ENCODE measurements at regions not wholly inside any gene's neighbourhood (a gene's known extent, or its start where the extent isn't known, plus 50 kb on each side); places are given as distances from the start of the nearest gene placed in this dataset.

DNA sequence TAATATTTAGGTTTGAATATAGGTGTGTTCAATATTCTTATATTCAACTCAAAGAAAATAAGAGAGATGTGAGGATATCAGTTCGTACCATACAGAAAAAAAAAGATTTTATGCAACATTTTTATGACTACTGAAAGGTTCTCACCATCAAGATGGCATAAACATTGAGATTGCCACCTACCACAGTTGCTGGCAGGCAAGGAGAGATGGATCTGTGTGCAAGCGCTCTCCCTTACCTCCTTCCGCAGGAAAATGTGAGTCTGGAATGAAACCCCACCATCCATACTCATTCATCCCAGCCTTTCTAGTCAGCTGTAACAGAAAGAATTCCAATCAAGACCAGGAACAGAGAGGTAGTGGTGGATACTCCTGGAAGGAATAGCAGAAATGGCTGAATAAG is 376.9 kb downstream of the PPP3CA start:
- no peak for DNase-seq (ENCODE audit: low read depth in 2 of 2)

- DNase-seq (ENCODE audit: low read depth in 2 of 2): no peak
These were observed 377.4 kb downstream of the PPP3CA start for GRCh38 chr4:100969925-100970324.

DNA sequence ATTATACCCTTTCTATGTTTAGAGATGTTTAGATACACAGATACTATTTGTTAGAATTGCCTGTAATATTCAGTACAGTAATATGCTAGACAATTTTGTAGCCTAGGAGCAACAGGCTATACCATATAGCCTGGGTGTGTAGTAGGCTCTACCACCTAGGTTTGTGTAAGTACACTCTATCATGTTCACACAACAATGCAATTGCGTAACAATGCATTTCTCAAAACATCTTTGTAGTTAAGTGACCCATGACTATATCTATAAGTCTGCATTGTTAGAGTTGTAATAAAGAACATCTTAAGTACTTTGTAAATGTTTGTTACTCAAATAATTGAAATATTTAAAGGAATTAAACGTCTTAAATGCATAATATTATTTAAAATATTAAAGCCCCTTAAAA is 379.3 kb downstream of the PPP3CA start:
- DNase-seq (ENCODE audit: low read depth in 2 of 2): no peak

DNA sequence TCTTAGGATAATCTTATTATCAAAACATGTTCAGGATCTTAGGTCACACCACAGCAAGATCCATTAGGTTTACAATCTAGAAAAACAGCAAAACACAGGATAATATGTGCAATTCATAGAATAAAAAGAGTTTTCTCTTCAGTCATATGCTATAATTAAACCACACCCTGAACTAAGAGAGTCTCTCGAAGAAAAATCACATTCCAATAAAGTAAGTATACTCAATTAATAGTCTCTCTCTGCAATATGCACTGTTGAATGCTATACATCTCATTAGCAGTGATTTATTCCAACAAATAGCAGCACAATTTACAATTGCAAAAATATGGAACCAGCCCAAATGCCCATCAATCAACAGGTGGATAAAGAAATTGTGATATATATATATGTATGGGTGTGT is 383.7 kb downstream of the PPP3CA start:
- DNase-seq (ENCODE audit: low read depth in 2 of 2): no peak

DNA sequence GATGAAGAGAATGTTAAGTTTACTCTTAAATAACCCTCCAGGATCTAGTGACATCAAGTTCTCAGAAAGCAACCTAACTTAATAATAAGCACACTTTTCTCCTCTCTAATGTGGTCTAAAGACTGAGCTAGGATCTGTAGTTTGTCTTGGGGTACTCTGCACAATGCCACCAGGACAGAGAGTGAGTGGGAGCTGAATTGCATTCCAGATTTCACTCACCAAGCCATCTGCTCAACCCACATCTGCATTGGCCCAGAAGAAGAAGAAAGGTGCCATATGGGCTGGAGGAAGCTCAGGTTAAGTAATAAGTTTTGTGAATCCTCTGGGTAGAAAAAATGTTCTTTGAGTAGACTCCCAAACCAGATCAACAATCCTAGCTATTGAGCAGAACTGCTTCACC is 384.6 kb downstream of the PPP3CA start:
- DNase-seq (ENCODE audit: low read depth in 2 of 2): no peak

- no peak for DNase-seq (ENCODE audit: low read depth in 2 of 2)
These were observed 387.1 kb downstream of the PPP3CA start for GRCh38 chr4:100960232-100960631.

GRCh38 chr4:100954046-100954445 is 393.3 kb downstream of the PPP3CA start:
- no peak for DNase-seq (ENCODE audit: low read depth in 2 of 2)

- no peak for DNase-seq (ENCODE audit: low read depth in 2 of 2)
These were observed 393.7 kb downstream of the PPP3CA start for GRCh38 chr4:100953616-100954015.

DNA sequence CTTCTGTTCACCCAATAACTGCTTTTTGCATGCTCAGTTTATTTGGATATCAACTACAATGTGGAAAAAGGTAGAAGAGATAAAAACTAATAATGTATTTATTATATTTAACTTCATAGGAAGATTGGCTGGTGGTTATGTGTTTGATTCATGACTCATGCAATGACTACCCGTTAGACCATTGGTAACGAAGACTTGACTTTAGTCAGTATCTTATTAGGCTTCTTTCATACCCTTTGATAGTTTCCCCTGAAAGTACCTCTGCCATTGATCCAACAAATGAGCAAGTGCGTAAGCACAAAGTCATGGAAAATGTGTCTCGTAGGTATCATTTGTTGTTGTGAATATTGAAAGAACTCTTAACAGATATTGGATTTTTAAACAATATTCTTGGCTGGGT is 394.7 kb downstream of the PPP3CA start:
- no peak for DNase-seq (ENCODE audit: low read depth in 2 of 2)

GRCh38 chr4:100949350-100949935 is 397.9 kb downstream of the PPP3CA start:
- DNase-seq (ENCODE audit: low read depth in 2 of 2): no peak

DNA sequence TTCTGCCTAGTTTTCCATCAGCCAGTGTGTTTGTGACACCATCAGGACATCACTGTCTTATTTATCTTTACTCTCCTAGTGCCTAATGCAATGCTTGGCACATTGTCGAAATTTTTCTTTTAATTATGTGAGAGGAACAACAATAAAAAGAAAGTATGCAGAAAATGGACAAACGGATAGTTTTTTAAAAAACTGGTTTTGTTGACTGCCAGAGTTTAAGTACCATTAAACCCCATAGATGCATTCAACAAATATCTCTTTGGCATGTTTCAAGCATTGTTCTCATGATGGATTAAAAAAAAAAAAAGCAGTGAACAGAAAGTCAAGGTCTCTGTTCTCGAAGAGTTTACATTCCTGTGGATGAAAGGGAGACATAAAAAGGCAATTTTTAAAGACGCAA is 398.4 kb downstream of the PPP3CA start:
- DNase-seq (ENCODE audit: low read depth in 2 of 2): no peak

DNA sequence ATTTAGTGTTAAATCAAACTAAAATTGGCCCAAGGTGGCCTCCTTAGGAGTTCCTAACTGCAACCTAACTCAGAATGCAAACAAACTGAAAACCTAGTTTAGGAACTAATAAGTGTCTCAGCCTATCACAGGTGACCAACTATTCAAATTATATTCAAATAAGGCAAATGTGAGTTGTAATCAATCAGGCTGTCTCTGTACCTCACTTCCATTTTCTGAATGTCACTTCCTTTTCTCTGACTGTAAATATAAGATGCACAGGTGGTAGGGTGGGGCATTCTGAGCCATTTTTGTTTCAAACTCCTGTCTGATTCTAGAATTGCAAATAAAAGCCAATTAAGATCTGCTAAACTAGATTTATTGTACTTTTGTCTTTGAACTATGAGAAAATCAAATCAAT is 401.5 kb downstream of the PPP3CA start:
- no peak for DNase-seq (ENCODE audit: low read depth in 2 of 2)

DNA sequence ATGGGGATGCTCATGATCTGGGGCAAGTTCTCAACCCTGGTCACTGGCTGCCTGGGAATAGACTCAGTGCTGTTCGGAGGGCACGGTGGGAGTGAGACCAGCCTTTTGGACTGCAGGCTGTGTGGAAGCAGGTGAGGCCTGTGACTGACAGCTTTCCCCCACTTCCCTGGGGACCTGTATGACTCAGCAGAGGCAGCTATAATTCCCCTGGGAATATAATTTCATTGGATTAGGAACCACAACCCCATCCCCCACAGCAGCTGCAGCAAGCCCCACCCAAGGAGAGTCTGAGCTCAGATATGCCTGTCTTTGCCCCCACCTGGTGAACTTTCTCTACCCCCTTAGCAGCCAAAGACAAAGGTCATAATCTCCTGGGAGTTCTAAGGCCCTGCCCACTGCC is 408.6 kb downstream of the PPP3CA start:
- DNase-seq (ENCODE audit: low read depth in 2 of 2): no peak

DNA sequence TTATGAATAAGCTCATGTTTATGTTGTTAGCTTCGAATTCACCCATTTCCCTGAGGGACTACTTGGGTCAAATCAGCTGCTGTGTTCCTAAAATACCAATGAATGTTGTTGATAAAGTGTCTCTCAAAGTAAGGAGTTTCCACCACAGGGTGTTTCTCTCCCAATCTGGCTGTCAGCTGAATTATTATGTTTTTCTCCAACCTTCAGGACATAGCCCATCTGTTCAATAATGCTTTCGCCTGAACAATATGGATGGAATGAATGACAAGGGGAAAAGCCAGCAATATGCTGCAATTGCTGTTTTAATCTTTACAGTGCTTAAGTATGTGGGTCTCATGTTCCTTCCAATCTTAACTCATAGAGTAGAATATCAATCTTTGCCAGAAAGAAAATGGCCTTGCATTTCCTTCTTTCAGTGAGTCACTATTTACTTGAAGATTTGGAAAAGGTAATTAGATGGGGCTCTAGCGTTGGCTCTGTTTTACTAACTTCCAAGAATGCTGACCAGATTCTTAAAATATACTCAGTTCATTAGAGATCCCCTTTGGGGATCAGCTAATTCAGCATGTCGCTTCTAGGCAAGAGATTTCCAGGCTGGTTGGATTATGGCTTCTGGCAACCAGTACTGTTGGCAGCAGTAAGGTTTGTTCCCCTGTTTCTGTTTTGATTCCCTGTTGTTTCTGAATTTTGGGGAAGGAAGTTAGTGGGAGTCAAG is 410.5 kb downstream of the PPP3CA start:
- no peak for DNase-seq (ENCODE audit: low read depth in 2 of 2)

DNA sequence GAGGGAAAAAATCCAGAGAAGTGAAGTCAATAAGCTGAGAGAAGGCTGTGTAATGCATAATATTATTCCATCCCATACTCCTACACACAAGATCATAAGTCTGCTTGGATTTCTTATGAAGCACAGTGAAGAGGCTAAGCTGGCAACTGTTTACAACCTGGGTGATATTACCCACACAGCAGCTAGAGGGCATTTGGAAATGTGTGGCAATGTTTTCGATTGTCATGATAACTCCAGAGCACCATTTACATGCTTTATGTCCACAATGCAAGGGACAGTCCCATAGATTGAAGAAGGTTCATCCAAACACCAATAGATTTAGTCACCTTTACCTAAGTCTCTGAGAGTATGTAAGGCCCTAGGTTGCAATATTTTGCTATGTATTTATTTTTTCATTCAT is 412.2 kb downstream of the PPP3CA start:
- DNase-seq (ENCODE audit: low read depth in 2 of 2): no peak

DNA sequence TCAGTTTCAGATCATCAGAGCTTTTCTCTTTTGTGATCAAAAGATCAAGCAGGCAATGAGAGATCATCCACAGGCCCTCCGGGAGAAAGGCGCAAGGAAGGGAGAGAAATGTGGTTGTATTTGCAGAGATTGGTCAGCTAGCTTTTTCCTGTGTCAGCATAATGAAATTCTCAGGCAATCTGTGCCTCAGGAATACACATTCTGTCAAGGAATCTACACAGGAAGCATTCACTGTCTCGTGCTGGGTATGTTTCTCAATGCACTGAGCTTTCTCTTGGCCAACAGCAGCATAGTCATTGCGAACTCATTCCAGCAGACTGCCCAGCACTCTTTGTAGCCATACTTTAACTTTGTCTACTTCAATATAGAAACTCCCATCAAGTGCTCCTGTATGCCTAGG is 413.7 kb downstream of the PPP3CA start:
- no peak for DNase-seq (ENCODE audit: low read depth in 2 of 2)

DNA sequence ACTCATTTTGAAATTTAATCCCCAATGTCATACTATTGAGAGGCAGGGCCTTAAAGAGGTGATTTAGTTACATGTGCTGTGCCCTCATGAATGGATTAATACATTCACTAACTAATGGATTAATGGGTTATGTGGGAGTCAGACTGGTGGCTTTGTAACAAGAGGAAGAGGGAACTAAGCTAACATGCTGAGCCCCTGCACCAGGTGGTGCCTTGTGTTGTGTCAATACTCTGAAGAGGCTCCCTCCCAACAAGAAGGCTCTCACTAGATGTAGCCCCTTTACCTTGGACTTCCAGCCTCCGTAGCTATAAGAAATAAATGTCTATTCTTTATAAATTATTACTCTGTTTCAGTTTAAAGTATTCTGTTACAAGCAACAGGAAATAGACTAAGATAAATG is 411.9 kb upstream of the EMCN start:
- DNase-seq (ENCODE audit: low read depth in 2 of 2): no peak

GRCh38 chr4:100929135-100929534 is 411.3 kb upstream of the EMCN start:
- DNase-seq (ENCODE audit: low read depth in 2 of 2): no peak

- no peak for DNase-seq (ENCODE audit: low read depth in 2 of 2)
These were observed 408.4 kb upstream of the EMCN start for GRCh38 chr4:100926039-100926717.

- DNase-seq (ENCODE audit: low read depth in 2 of 2): no peak
These were observed 395.9 kb upstream of the EMCN start for GRCh38 chr4:100913685-100914084.

DNA sequence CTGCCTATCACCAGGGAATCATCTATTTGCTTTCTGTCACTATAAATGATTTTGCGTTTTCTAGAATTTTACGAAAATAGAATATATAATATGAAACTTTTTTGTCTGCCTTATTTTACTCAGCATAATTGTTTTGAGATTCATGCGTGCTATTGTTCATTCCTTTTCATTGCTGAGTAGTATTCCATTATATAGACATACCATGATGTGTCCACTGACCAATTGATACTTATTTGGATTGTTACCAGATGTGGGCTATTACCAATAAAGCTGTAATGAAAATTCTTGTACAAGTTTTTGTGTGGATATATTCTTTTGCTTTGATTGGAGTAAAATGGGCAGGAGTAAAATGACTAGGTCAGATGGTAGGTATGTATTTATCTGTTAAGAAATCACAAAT is 390.7 kb upstream of the EMCN start:
- no peak for DNase-seq (ENCODE audit: low read depth in 2 of 2)

DNA sequence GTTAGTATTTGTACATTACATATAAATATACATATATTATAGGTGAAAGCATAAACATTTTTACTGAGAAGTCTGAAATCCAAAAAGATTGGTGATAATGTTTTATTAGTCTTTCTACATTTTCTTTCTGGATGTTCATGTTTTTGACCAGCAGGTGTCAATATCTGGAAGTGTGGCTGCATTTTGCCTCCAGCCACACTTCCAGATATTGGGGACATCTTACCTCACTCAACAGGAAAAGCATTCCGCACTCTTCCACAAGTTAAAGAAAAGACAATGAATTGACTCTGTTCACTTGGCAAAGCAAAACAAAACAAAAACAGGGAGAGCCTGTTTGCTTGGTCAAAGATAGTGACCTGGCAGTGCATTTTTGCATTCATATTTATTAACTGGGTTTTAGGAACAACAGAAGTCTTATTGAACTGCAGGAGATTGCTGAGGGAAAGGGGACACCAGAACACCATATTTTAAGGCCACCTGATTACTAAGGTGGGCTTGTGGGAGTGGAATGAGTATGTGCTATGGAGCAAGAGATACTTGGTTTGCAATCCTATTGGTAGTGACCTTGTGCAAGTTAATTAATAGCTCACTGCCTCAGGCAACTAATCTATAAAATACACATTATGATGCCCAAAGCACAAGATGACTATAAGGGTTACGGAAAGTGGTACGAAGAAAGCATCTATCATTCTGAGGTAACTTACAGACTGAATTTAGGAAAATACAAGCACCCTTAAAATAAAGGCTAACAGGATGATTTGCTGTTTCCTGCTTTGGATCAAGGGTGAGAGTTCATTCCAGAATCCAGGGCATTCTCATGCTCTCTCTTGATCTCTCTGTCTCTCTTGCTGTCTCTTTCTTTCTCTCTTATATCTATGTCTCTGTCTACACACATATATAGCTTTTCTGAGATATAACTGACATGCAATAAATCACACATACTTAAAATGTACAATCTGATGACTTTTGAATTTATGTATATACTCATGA is 389.9 kb upstream of the EMCN start:
- no peak for DNase-seq (ENCODE audit: low read depth in 2 of 2)

Data from activated CD8-positive, alpha-beta memory T cell treated with anti-CD3 and anti-CD28 coated beads for 4 hours (primary cell).